ENCODE measurements at regions not wholly inside any gene's neighbourhood (a gene's known extent, or its start where the extent isn't known, plus 50 kb on each side); places are given as distances from the start of the nearest gene placed in this dataset.

GRCh38 chr10:4541292-4541691 lies 284.7 kb upstream of the AKR1E2 start:
- peak; percentile 52 for TF ChIP-seq CTCF (IDR thresholded peaks at IDR 0.05; ENCODE audit: insufficient read depth, low read length)
- H3K4me3 ChIP-seq (ENCODE audit: low read depth, low read length): no peak overlapping the region
- peak; percentile 90 for DNase-seq (ENCODE audit: low read depth)

GRCh38 chr10:4538016-4538415 lies 288.0 kb upstream of the AKR1E2 start:
- no peak for DNase-seq (ENCODE audit: low read depth)
- no peak for TF ChIP-seq CTCF (IDR thresholded peaks at IDR 0.05; ENCODE audit: insufficient read depth, low read length)

GRCh38 chr10:4535521-4535920 lies 290.5 kb upstream of the AKR1E2 start:
- no peak for TF ChIP-seq CTCF (IDR thresholded peaks at IDR 0.05; ENCODE audit: insufficient read depth, low read length)
- no peak for DNase-seq (ENCODE audit: low read depth)
- no peak overlapping the region for H3K4me3 ChIP-seq (ENCODE audit: low read depth, low read length)

More at GRCh38 chr10:4538016-4538415, 288.0 kb upstream of the AKR1E2 start:
- H3K4me3 ChIP-seq (ENCODE audit: low read depth, low read length): no peak overlapping the region

- no peak overlapping the region for H3K4me3 ChIP-seq (ENCODE audit: low read depth, low read length)
- peak; percentile 46 for DNase-seq (ENCODE audit: low read depth)
- no peak for TF ChIP-seq CTCF (IDR thresholded peaks at IDR 0.05; ENCODE audit: insufficient read depth, low read length)
Measured at GRCh38 chr10:4533621-4534020, 292.4 kb upstream of the AKR1E2 start.

GRCh38 chr10:4532976-4533375 lies 293.0 kb upstream of the AKR1E2 start:
- no peak overlapping the region for H3K4me3 ChIP-seq (ENCODE audit: low read depth, low read length)
- no peak for TF ChIP-seq CTCF (IDR thresholded peaks at IDR 0.05; ENCODE audit: insufficient read depth, low read length)
- DNase-seq (ENCODE audit: low read depth): peak; percentile 69

GRCh38 chr10:4532467-4532866 lies 293.5 kb upstream of the AKR1E2 start:
- no peak for TF ChIP-seq CTCF (IDR thresholded peaks at IDR 0.05; ENCODE audit: insufficient read depth, low read length)
- DNase-seq (ENCODE audit: low read depth): peak; percentile 85
- H3K4me3 ChIP-seq (ENCODE audit: low read depth, low read length): no peak overlapping the region

GRCh38 chr10:4532011-4532410 lies 294.0 kb upstream of the AKR1E2 start:
- no peak for TF ChIP-seq CTCF (IDR thresholded peaks at IDR 0.05; ENCODE audit: insufficient read depth, low read length)
- no peak overlapping the region for H3K4me3 ChIP-seq (ENCODE audit: low read depth, low read length)
- no peak for DNase-seq (ENCODE audit: low read depth)

Measured in fibroblast of the aortic adventitia (primary cell).